ENCODE measurements at regions not wholly inside any gene's neighbourhood (a gene's known extent, or its start where the extent isn't known, plus 50 kb on each side); places are given as distances from the start of the nearest gene placed in this dataset.

GRCh38 chr13:99721606-99722337, 220.5 kb downstream of the TM9SF2 start:
- in situ Hi-C loops (cut with HindIII; ENCODE audit: low sequenced_read_pairs), result no loop called here

GRCh38 chr13:99717959-99718674, 216.8 kb downstream of the TM9SF2 start:
- in situ Hi-C loops (cut with HindIII; ENCODE audit: low sequenced_read_pairs), result no loop called here

GRCh38 chr13:99709134-99709533, 207.9 kb downstream of the TM9SF2 start:
- in situ Hi-C loops (cut with HindIII; ENCODE audit: low sequenced_read_pairs), result loop anchor here (5.0 kb wide), 3 partner anchors 42 to 108 kb away; no protein-coding TSS in a partner anchor

- in situ Hi-C loops (cut with HindIII; ENCODE audit: low sequenced_read_pairs), result no loop called here
These were observed 203.1 kb downstream of the TM9SF2 start for GRCh38 chr13:99704390-99704789.

GRCh38 chr13:99703908-99704307, 202.6 kb downstream of the TM9SF2 start:
- in situ Hi-C loops (cut with HindIII; ENCODE audit: low sequenced_read_pairs), result no loop called here

GRCh38 chr13:99702687-99703319, 201.5 kb downstream of the TM9SF2 start:
- in situ Hi-C loops (cut with HindIII; ENCODE audit: low sequenced_read_pairs), result no loop called here

GRCh38 chr13:99700468-99700867, 199.2 kb downstream of the TM9SF2 start:
- in situ Hi-C loops (cut with HindIII; ENCODE audit: low sequenced_read_pairs), result no loop called here

GRCh38 chr13:99698816-99699099, 197.5 kb downstream of the TM9SF2 start:
- in situ Hi-C loops (cut with HindIII; ENCODE audit: low sequenced_read_pairs), result no loop called here

- in situ Hi-C loops (cut with HindIII; ENCODE audit: low sequenced_read_pairs), result no loop called here
These were observed 196.9 kb downstream of the TM9SF2 start for GRCh38 chr13:99698010-99698815.

- in situ Hi-C loops (cut with HindIII; ENCODE audit: low sequenced_read_pairs), result no loop called here
These were observed 194.6 kb downstream of the TM9SF2 start for GRCh38 chr13:99695857-99696256.

GRCh38 chr13:99693852-99694611, 192.8 kb downstream of the TM9SF2 start:
- in situ Hi-C loops (cut with HindIII; ENCODE audit: low sequenced_read_pairs), result no loop called here

- in situ Hi-C loops (cut with HindIII; ENCODE audit: low sequenced_read_pairs), result no loop called here
These were observed 192.1 kb downstream of the TM9SF2 start for GRCh38 chr13:99693351-99693750.

GRCh38 chr13:99692854-99693253, 191.6 kb downstream of the TM9SF2 start:
- in situ Hi-C loops (cut with HindIII; ENCODE audit: low sequenced_read_pairs), result no loop called here

- in situ Hi-C loops (cut with HindIII; ENCODE audit: low sequenced_read_pairs), result no loop called here
These were observed 190.3 kb downstream of the TM9SF2 start for GRCh38 chr13:99691552-99691951.

- in situ Hi-C loops (cut with HindIII; ENCODE audit: low sequenced_read_pairs), result no loop called here
These were observed 189.3 kb downstream of the TM9SF2 start for GRCh38 chr13:99690426-99691174.

- in situ Hi-C loops (cut with HindIII; ENCODE audit: low sequenced_read_pairs), result no loop called here
These were observed 188.7 kb downstream of the TM9SF2 start for GRCh38 chr13:99689955-99690354.

- in situ Hi-C loops (cut with HindIII; ENCODE audit: low sequenced_read_pairs), result no loop called here
These were observed 187.5 kb downstream of the TM9SF2 start for GRCh38 chr13:99688776-99689175.

GRCh38 chr13:99687723-99688397, 186.6 kb downstream of the TM9SF2 start:
- in situ Hi-C loops (cut with HindIII; ENCODE audit: low sequenced_read_pairs), result no loop called here

GRCh38 chr13:99686944-99687411, 185.7 kb downstream of the TM9SF2 start:
- in situ Hi-C loops (cut with HindIII; ENCODE audit: low sequenced_read_pairs), result no loop called here
